ENCODE measurements at regions not wholly inside any gene's neighbourhood (a gene's known extent, or its start where the extent isn't known, plus 50 kb on each side); places are given as distances from the start of the nearest gene placed in this dataset.
"Not testable (repeated sequence)": the region's sequence is repeated elsewhere in the genome, so short reads cannot be mapped to it uniquely, and the experiment has no call there.

- no peak for DNase-seq (ENCODE audit: low read depth in 2 of 2)
These were observed 437.9 kb upstream of the MAOA start for GRCh38 chrX:43218198-43218597.

GRCh38 chrX:43224496-43224895 lies 431.6 kb upstream of the MAOA start:
- DNase-seq (ENCODE audit: low read depth in 2 of 2) = no peak

- DNase-seq (ENCODE audit: low read depth in 2 of 2) = no peak
These were observed 430.3 kb upstream of the MAOA start for GRCh38 chrX:43225626-43226328.

GRCh38 chrX:43238461-43238945 lies 417.6 kb upstream of the MAOA start:
- DNase-seq (ENCODE audit: low read depth in 2 of 2) = no peak

- no peak for DNase-seq (ENCODE audit: low read depth in 2 of 2)
These were observed 416.7 kb upstream of the MAOA start for GRCh38 chrX:43239356-43239755.

- DNase-seq (ENCODE audit: low read depth in 2 of 2) = no peak
These were observed 400.5 kb upstream of the MAOA start for GRCh38 chrX:43255596-43255995.

- no peak for DNase-seq (ENCODE audit: low read depth in 2 of 2)
These were observed 389.6 kb upstream of the MAOA start for GRCh38 chrX:43266487-43266886.

GRCh38 chrX:43267652-43268051 lies 388.4 kb upstream of the MAOA start:
- no peak for DNase-seq (ENCODE audit: low read depth in 2 of 2)

- peak in 1 of 2 experiments; percentile 0 for DNase-seq (ENCODE audit: low read depth in 2 of 2)
These were observed 386.9 kb upstream of the MAOA start for GRCh38 chrX:43269201-43269600.

GRCh38 chrX:43277879-43278278 lies 378.2 kb upstream of the MAOA start:
- no peak for DNase-seq (ENCODE audit: low read depth in 2 of 2)

- no peak for DNase-seq (ENCODE audit: low read depth in 2 of 2)
These were observed 377.7 kb upstream of the MAOA start for GRCh38 chrX:43278440-43278839.

GRCh38 chrX:43279341-43279808 lies 376.7 kb upstream of the MAOA start:
- no peak for DNase-seq (ENCODE audit: low read depth in 2 of 2)

- no peak for DNase-seq (ENCODE audit: low read depth in 2 of 2)
These were observed 372.9 kb upstream of the MAOA start for GRCh38 chrX:43283187-43283586.

- DNase-seq (ENCODE audit: low read depth in 2 of 2) = not testable (repeated sequence)
These were observed 344.5 kb upstream of the MAOA start for GRCh38 chrX:43311625-43312024.

- DNase-seq (ENCODE audit: low read depth in 2 of 2) = no peak
These were observed 343.1 kb upstream of the MAOA start for GRCh38 chrX:43313035-43313434.

GRCh38 chrX:43314525-43314924 lies 341.6 kb upstream of the MAOA start:
- no peak for DNase-seq (ENCODE audit: low read depth in 2 of 2)

- no peak for DNase-seq (ENCODE audit: low read depth in 2 of 2)
These were observed 340.5 kb upstream of the MAOA start for GRCh38 chrX:43315622-43316021.

GRCh38 chrX:43316146-43316545 lies 340.0 kb upstream of the MAOA start:
- no peak for DNase-seq (ENCODE audit: low read depth in 2 of 2)

- no peak for DNase-seq (ENCODE audit: low read depth in 2 of 2)
These were observed 338.7 kb upstream of the MAOA start for GRCh38 chrX:43317378-43317777.

GRCh38 chrX:43328358-43328946 lies 327.6 kb upstream of the MAOA start:
- no peak for DNase-seq (ENCODE audit: low read depth in 2 of 2)

- DNase-seq (ENCODE audit: low read depth in 2 of 2) = no peak
These were observed 322.6 kb upstream of the MAOA start for GRCh38 chrX:43333543-43333942.

GRCh38 chrX:43345166-43345565 lies 310.9 kb upstream of the MAOA start:
- DNase-seq (ENCODE audit: low read depth in 2 of 2) = no peak

GRCh38 chrX:43349363-43349762 lies 306.7 kb upstream of the MAOA start:
- no peak for DNase-seq (ENCODE audit: low read depth in 2 of 2)

All from fibroblast of skin of left quadriceps (primary cell).